Daoy (cell line): ENCODE measurements at regions not wholly inside any gene's neighbourhood (a gene's known extent, or its start where the extent isn't known, plus 50 kb on each side); places are given as distances from the start of the nearest gene placed in this dataset.
A peak's percentile ranks its signal among the peaks of the same experiment; 100 is the strongest.

Source experiments
- DNase-seq: peaks from one replicate; pipeline ENCODE4 v3.0.0-alpha.2; 2015; ENCODE audit warnings: low read depth

GRCh38 chr5:93277051-93277450 lies 304.0 kb downstream of the NR2F1-AS1 start:
- DNase-seq: no peak

- DNase-seq: no peak
Observed at GRCh38 chr5:93275376-93275775, 305.6 kb downstream of the NR2F1-AS1 start.

GRCh38 chr5:93274291-93274690 lies 306.7 kb downstream of the NR2F1-AS1 start:
- DNase-seq: peak; percentile 42

GRCh38 chr5:93273176-93273575 lies 307.8 kb downstream of the NR2F1-AS1 start:
- peak; percentile 58 for DNase-seq

- DNase-seq: no peak
Observed at GRCh38 chr5:93272108-93272507, 308.9 kb downstream of the NR2F1-AS1 start.

GRCh38 chr5:93267736-93268135 lies 313.3 kb downstream of the NR2F1-AS1 start:
- no peak for DNase-seq

- no peak for DNase-seq
Observed at GRCh38 chr5:93267276-93267675, 313.7 kb downstream of the NR2F1-AS1 start.

GRCh38 chr5:93257616-93258015 lies 323.4 kb downstream of the NR2F1-AS1 start:
- DNase-seq: no peak

GRCh38 chr5:93255796-93256195 lies 325.2 kb downstream of the NR2F1-AS1 start:
- DNase-seq: no peak

- DNase-seq: no peak
Observed at GRCh38 chr5:93252165-93252564, 328.9 kb downstream of the NR2F1-AS1 start.

- DNase-seq: no peak
Observed at GRCh38 chr5:93251347-93251746, 329.7 kb downstream of the NR2F1-AS1 start.

GRCh38 chr5:93250424-93250823 lies 330.6 kb downstream of the NR2F1-AS1 start:
- no peak for DNase-seq

GRCh38 chr5:93249651-93250289 lies 331.2 kb downstream of the NR2F1-AS1 start:
- DNase-seq: peak; percentile 68

GRCh38 chr5:93247105-93247504 lies 333.9 kb downstream of the NR2F1-AS1 start:
- DNase-seq: no peak

- no peak for DNase-seq
Observed at GRCh38 chr5:93246090-93246855, 334.7 kb downstream of the NR2F1-AS1 start.

- no peak for DNase-seq
Observed at GRCh38 chr5:93245226-93245625, 335.8 kb downstream of the NR2F1-AS1 start.

GRCh38 chr5:93243481-93243880 lies 337.5 kb downstream of the NR2F1-AS1 start:
- DNase-seq: no peak

- no peak for DNase-seq
Observed at GRCh38 chr5:93240228-93240834, 340.7 kb downstream of the NR2F1-AS1 start.

GRCh38 chr5:93236807-93237421 lies 344.1 kb downstream of the NR2F1-AS1 start:
- DNase-seq: peak; percentile 16

GRCh38 chr5:93235761-93236160 lies 345.3 kb downstream of the NR2F1-AS1 start:
- DNase-seq: no peak

- DNase-seq: no peak
Observed at GRCh38 chr5:93226202-93226735, 354.8 kb downstream of the NR2F1-AS1 start.

GRCh38 chr5:93225748-93226147 lies 355.3 kb downstream of the NR2F1-AS1 start:
- DNase-seq: no peak
